GM06990 (cell line): ENCODE measurements at regions not wholly inside any gene's neighbourhood (a gene's known extent, or its start where the extent isn't known, plus 50 kb on each side); places are given as distances from the start of the nearest gene placed in this dataset.

ENCODE experiments used
- DNase-seq: peaks from one replicate; pipeline ENCODE4 v3.0.0-alpha.2; 2011; ENCODE audit not compliant: insufficient read length; ENCODE audit errors: extremely low read depth
- H3K27me3 ChIP-seq: replicated peaks from 2 replicates; pipeline ENCODE4 v1.6.0; 2011; ENCODE audit warnings: low read length; ENCODE audit not compliant: control insufficient read depth, insufficient read depth
- H3K36me3 ChIP-seq: 2 replicates; pipeline ENCODE4 v1.5.1; 2011; ENCODE audit warnings: low read length; ENCODE audit not compliant: control insufficient read depth, insufficient read depth
- H3K4me3 ChIP-seq: replicated peaks from 2 replicates; pipeline ENCODE4 v1.5.1; 2011; ENCODE audit warnings: low read depth, mild to moderate bottlenecking, control low read depth, low read length
- TF ChIP-seq, protein P1 (sequence below): IDR thresholded peaks from 2 replicates; pipeline ENCODE4 v1.5.1; 2011; ENCODE audit warnings: low read length, control low read depth, mild to moderate bottlenecking, inconsistent platforms; ENCODE audit not compliant: insufficient read depth, poor library complexity, severe bottlenecking

GRCh38 chr12:24482882-24483604 is 465.9 kb downstream of the BCAT1 start:
- no peaks in the 10 kb centered on the region for H3K36me3 ChIP-seq

GRCh38 chr12:24482044-24482443 is 466.9 kb downstream of the BCAT1 start:
- no peak overlapping the region for H3K4me3 ChIP-seq
- TF ChIP-seq, protein P1, sequence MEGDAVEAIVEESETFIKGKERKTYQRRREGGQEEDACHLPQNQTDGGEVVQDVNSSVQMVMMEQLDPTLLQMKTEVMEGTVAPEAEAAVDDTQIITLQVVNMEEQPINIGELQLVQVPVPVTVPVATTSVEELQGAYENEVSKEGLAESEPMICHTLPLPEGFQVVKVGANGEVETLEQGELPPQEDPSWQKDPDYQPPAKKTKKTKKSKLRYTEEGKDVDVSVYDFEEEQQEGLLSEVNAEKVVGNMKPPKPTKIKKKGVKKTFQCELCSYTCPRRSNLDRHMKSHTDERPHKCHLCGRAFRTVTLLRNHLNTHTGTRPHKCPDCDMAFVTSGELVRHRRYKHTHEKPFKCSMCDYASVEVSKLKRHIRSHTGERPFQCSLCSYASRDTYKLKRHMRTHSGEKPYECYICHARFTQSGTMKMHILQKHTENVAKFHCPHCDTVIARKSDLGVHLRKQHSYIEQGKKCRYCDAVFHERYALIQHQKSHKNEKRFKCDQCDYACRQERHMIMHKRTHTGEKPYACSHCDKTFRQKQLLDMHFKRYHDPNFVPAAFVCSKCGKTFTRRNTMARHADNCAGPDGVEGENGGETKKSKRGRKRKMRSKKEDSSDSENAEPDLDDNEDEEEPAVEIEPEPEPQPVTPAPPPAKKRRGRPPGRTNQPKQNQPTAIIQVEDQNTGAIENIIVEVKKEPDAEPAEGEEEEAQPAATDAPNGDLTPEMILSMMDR: no peak
- no peak for DNase-seq
- no peaks in the 10 kb centered on the region for H3K36me3 ChIP-seq
- no peaks in the 10 kb centered on the region for H3K27me3 ChIP-seq

More at GRCh38 chr12:24482882-24483604, 465.9 kb downstream of the BCAT1 start:
- Histone ChIP-seq H3K4me3 (no peak overlapping the region), H3K27me3 (no peaks in the 10 kb centered on the region)
- no peak for DNase-seq
- TF ChIP-seq, protein P1: no peak

DNA sequence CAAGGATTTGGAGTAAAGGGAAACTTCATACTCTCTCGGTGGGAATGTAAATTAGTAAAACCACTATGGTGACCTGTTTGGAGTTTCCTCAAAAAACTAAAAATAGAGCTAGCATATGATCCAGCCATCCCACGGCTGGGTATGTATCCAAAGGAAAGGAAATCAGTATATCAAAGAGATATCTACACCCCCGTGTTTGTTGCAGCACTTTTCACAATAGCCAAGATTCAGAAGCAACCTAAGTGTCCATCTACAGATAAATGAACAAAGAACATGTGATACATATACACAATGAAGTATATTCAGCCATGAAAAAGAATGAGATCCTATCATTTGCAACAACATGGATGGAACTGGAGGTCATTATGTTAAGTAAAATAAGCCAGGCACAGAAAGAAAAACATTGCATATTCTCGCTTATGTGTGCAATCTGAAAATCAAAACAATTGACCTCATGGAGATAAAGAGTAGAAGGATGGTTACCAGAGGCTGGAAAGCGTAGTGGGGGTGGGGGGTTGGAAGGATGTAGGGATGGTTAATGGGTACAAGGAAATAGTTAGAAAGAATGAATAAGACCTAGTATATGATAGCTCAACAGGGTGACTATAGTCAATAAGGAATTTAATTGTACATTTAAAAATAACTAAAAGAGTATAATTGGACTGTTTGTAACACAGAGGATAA is 468.0 kb downstream of the BCAT1 start:
- DNase-seq: no peak
- Histone ChIP-seq H3K27me3 (no peaks in the 10 kb centered on the region), H3K36me3 (no peaks in the 10 kb centered on the region)

GRCh38 chr12:24479131-24479530 is 469.8 kb downstream of the BCAT1 start:
- H3K27me3 ChIP-seq: no peaks in the 10 kb centered on the region

More for the DNA sequence above, 468.0 kb downstream of the BCAT1 start:
- no peak overlapping the region for H3K4me3 ChIP-seq
- TF ChIP-seq, protein P1: no peak

DNA sequence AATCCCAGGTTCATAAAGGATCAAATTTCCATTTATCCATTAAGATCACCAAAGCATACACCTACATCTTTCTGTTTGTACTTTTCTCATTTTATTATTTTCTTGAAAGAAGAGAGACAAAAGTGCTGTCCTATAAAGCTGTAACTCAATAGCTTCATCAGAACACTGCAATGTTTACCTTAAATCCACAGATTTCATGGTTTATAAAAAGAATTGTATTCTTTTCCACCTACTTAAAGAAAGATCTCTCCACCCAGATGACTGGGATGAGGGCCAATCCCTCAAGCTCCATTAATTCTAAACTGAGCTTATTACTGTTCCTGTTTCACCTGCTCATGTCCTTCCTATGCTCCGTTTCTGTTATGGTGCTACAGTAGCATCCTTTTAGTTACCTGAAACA is 470.6 kb downstream of the BCAT1 start:
- no peaks in the 10 kb centered on the region for H3K36me3 ChIP-seq
- no peak for DNase-seq
- H3K27me3 ChIP-seq: no peaks in the 10 kb centered on the region
- TF ChIP-seq, protein P1: no peak
- no peak overlapping the region for H3K4me3 ChIP-seq

More at GRCh38 chr12:24479131-24479530, 469.8 kb downstream of the BCAT1 start:
- TF ChIP-seq, protein P1: no peak
- H3K36me3 ChIP-seq: no peaks in the 10 kb centered on the region
- DNase-seq: no peak
- H3K4me3 ChIP-seq: no peak overlapping the region
